ENCODE measurements at regions not wholly inside any gene's neighbourhood (a gene's known extent, or its start where the extent isn't known, plus 50 kb on each side); places are given as distances from the start of the nearest gene placed in this dataset.

GRCh38 chr18:46269275-46269674 lies 165.1 kb downstream of the HAUS1 start:
- TF ChIP-seq, protein P1, sequence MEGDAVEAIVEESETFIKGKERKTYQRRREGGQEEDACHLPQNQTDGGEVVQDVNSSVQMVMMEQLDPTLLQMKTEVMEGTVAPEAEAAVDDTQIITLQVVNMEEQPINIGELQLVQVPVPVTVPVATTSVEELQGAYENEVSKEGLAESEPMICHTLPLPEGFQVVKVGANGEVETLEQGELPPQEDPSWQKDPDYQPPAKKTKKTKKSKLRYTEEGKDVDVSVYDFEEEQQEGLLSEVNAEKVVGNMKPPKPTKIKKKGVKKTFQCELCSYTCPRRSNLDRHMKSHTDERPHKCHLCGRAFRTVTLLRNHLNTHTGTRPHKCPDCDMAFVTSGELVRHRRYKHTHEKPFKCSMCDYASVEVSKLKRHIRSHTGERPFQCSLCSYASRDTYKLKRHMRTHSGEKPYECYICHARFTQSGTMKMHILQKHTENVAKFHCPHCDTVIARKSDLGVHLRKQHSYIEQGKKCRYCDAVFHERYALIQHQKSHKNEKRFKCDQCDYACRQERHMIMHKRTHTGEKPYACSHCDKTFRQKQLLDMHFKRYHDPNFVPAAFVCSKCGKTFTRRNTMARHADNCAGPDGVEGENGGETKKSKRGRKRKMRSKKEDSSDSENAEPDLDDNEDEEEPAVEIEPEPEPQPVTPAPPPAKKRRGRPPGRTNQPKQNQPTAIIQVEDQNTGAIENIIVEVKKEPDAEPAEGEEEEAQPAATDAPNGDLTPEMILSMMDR (IDR thresholded peaks at IDR 0.05; ENCODE audit: low read depth, low read length, poor library complexity, severe bottlenecking) = no peak
- TF ChIP-seq EZH2phosphoT487 (IDR thresholded peaks at IDR 0.05; ENCODE audit: borderline replicate concordance, low read length) = no peak

Data from DOHH2 (cell line).